ENCODE measurements at regions not wholly inside any gene's neighbourhood (a gene's known extent, or its start where the extent isn't known, plus 50 kb on each side); places are given as distances from the start of the nearest gene placed in this dataset.

DNA sequence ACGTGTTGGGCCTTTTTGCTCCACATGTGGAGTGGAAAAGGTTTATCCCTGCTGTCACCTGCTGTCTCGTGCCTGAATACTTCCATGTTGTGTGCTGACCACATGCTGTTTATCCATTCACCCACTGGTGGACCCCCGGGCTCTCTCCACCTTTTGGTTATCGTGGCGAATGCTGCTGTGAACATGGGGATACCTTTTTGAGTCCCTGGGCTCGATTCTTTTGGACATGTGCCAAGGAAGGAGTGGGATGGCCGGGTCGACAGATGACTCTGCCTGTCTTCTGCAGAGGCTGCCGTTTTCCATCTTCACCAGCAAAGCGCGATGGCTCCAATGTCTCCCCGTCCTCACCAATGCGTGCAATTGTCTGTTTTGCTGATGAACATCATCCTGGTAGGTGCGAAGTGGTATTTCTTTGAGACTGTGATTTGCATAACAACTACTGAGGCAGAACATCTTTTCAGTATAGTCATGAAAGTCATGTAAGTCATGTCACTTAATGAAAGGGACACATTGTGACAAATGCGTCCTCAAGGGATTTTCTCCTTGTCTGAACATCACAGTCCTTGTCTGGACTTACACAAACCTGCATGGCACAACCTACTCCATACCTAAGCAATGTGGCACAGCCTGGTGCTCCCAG lies 758.7 kb downstream of the BRD1 start (continued):
- TF ChIP-seq HNF4G (IDR thresholded peaks at IDR 0.05; ENCODE audit: borderline replicate concordance, low read depth, low read length) (no peak), HNF4G (CRISPR knock-in tag; IDR thresholded peaks at IDR 0.05; ENCODE audit: borderline replicate concordance, low read depth) (no peak)

DNA sequence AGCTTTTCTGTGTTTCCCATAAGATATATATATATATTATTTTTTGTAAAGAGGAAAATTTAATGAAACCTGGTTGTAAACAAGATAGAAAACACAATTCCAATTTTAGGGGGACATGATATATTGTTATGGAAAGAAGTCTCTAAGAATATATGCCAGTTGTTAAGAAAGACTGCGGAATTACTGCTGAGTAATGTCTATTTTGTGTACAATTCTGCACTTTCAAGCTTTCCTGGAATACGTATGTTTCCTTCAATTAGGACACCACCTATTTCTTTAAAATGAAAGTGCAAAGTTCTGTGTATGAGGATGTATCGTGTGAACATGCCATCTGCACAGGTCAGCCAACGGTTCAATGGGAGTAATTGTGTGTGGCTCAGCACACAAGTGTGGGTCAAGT lies 760.2 kb downstream of the BRD1 start:
- CTCF ChIA-PET (ENCODE audit: low intra/inter-chr PET ratio, low total read pairs) = no interaction called here
- H3K27me3 ChIP-seq (ENCODE audit: control insufficient read depth in 1 of 2, insufficient read depth in 2 of 2, low read length in 2 of 2) = peaks cover 6 to 30% of the 10 kb centered on the region in 2 experiments; a peak in 3 of 5 replicates

More for the DNA sequence above, 760.2 kb downstream of the BRD1 start:
- no peaks in the 10 kb centered on the region for H3K79me2 ChIP-seq (ENCODE audit: insufficient read depth, low read length)
- ATAC-seq (no peak), FAIRE-seq (no peak), DNase-seq (ENCODE audit: low spot score) (no peak)
- H3K27ac ChIP-seq (ENCODE audit: extremely low read length, insufficient read depth, low read length) = no peak overlapping the region
- intact Hi-C loops (cut with micrococcal nuclease; ENCODE audit: unreplicated experiment) = no loop called here
- in situ Hi-C loops (cut with HindIII; ENCODE audit: extremely low pct_ligation_motif_present, low pct_unique_long_range_greater_than_20kb) = no loop called here
- no peaks in the 10 kb centered on the region for H3K36me3 ChIP-seq (replicated peaks in 1 of 2; ENCODE audit: control insufficient read depth in 1 of 2, insufficient read depth in 2 of 2, low read length in 2 of 2)
- H3K4me3 ChIP-seq (replicated peaks in 1 of 3; ENCODE audit: insufficient read depth in 1 of 3, low read depth in 2 of 3, low read length in 3 of 3) = no peak overlapping the region
- BruUV-seq (replicated peaks) = no TSS peak
- no peaks in the 10 kb centered on the region for H4K20me1 ChIP-seq (ENCODE audit: insufficient read depth, low read length)
- H3K9ac ChIP-seq (ENCODE audit: insufficient read depth, low read depth, low read length) = no peak overlapping the region
- WGBS (ENCODE audit: low lambda C conversion rate) = 19% methylated on average over 4 of the region's 4 CpGs
- H3K4me2 ChIP-seq (ENCODE audit: low read depth, low read length) = no peak overlapping the region
- H3K4me1 ChIP-seq (ENCODE audit: insufficient read depth, low read length) = no peaks in the 10 kb centered on the region
- POLR2A ChIA-PET = no interaction called here
- TF ChIP-seq RNF219 (CRISPR knock-in tag; IDR thresholded peaks at IDR 0.05) (no peak), ZNF136 (CRISPR knock-in tag; IDR thresholded peaks at IDR 0.05; ENCODE audit: low read depth) (no peak), MAFK (conservative IDR thresholded peaks at IDR 0.05 in 1 of 2, IDR thresholded peaks at IDR 0.05 in 1 of 2; ENCODE audit: low read length in 2 of 2) (peak; percentile 37 to 79; a peak in 3 of 4 replicates), MAFF (IDR thresholded peaks at IDR 0.05; ENCODE audit: low read depth, low read length) (peak; percentile 59; the same call in 1 of the 2 replicates), ZNF280B (CRISPR knock-in tag; IDR thresholded peaks at IDR 0.05; ENCODE audit: borderline replicate concordance) (no peak), IRF2 (CRISPR knock-in tag; IDR thresholded peaks at IDR 0.05) (no peak), ZNF253 (CRISPR knock-in tag; IDR thresholded peaks at IDR 0.05; ENCODE audit: borderline replicate concordance) (no peak)
- H3K9me3 ChIP-seq (ENCODE audit: low read length) = no peaks in the 10 kb centered on the region
- no peak overlapping the region for H2AFZ ChIP-seq (ENCODE audit: low read length)

All from HepG2 (cell line).